Astrocyte (in vitro differentiated cells and primary cell): ENCODE measurements at regions not wholly inside any gene's neighbourhood (a gene's known extent, or its start where the extent isn't known, plus 50 kb on each side); places are given as distances from the start of the nearest gene placed in this dataset.
A peak's percentile ranks its signal among the peaks of the same experiment; 100 is the strongest.

Experiments used
- DNase-seq: peaks from one replicate; pipeline ENCODE4 v3.0.0-alpha.2; 2010; ENCODE audit warnings: low read depth
- FAIRE-seq: peaks from 2 replicates; lab custom pipeline; 2011; peaks lifted over from hg19 to GRCh38; lab: Jason Lieb, UNC
- H2AFZ ChIP-seq: 2 replicates; pipeline ENCODE4 v1.6.0; 2012; ENCODE audit warnings: low read depth, low read length, inconsistent platforms
- H3K27ac ChIP-seq: 2 replicates; pipeline ENCODE4 v1.5.1; 2011; ENCODE audit warnings: low read depth, low read length, inconsistent platforms
- H3K27me3 ChIP-seq: 2 replicates; pipeline ENCODE4 v1.6.0; 2011; ENCODE audit warnings: low read length, inconsistent platforms; ENCODE audit not compliant: insufficient read depth
- H3K36me3 ChIP-seq: 2 replicates; pipeline ENCODE4 v1.5.1; 2011; ENCODE audit warnings: low read length, inconsistent platforms; ENCODE audit not compliant: insufficient read depth
- H3K4me1 ChIP-seq: 2 replicates; pipeline ENCODE4 v1.5.1; 2011; ENCODE audit warnings: low read length, inconsistent platforms; ENCODE audit not compliant: insufficient read depth
- H3K4me2 ChIP-seq: 2 replicates; pipeline ENCODE4 v1.6.0; 2012; ENCODE audit warnings: low read length, inconsistent platforms
- H3K4me3 ChIP-seq: 2 replicates; pipeline ENCODE4 v1.5.1; 2011; ENCODE audit warnings: low read depth, mild to moderate bottlenecking, low read length, inconsistent platforms; ENCODE audit not compliant: insufficient read depth
- H3K79me2 ChIP-seq: 2 replicates; pipeline ENCODE4 v1.6.0; 2012; ENCODE audit warnings: mild to moderate bottlenecking, low read length, inconsistent platforms; ENCODE audit not compliant: insufficient read depth
- H3K9ac ChIP-seq: 2 replicates; pipeline ENCODE4 v1.6.0; 2012; ENCODE audit warnings: mild to moderate bottlenecking, low read length, inconsistent platforms
- H3K9me3 ChIP-seq: 2 replicates; pipeline ENCODE4 v1.5.1; 2012; ENCODE audit warnings: low read depth, mild to moderate bottlenecking, low read length, inconsistent platforms; ENCODE audit not compliant: insufficient read depth
- H4K20me1 ChIP-seq: 2 replicates; pipeline ENCODE4 v1.6.0; 2012; ENCODE audit warnings: low read length, inconsistent platforms; ENCODE audit not compliant: insufficient read depth
- H3K27ac Mint-ChIP-seq: one replicate; pipeline ENCODE4 v1.8.0; 2021; ENCODE audit warnings: mild to moderate bottlenecking, mixed read lengths; ENCODE audit not compliant: unreplicated experiment
- H3K27me3 Mint-ChIP-seq: one replicate; pipeline ENCODE4 v1.8.0; 2021; ENCODE audit warnings: low read depth, mixed read lengths; ENCODE audit not compliant: unreplicated experiment
- H3K36me3 Mint-ChIP-seq: one replicate; pipeline ENCODE4 v1.8.0; 2021; ENCODE audit warnings: low read depth, mixed read lengths; ENCODE audit not compliant: unreplicated experiment
- H3K4me1 Mint-ChIP-seq: one replicate; pipeline ENCODE4 v1.8.0; 2021; ENCODE audit warnings: low read depth, mixed read lengths; ENCODE audit not compliant: unreplicated experiment
- H3K4me3 Mint-ChIP-seq: one replicate; pipeline ENCODE4 v1.8.0; 2021; ENCODE audit warnings: mild to moderate bottlenecking, moderate library complexity, mixed read lengths; ENCODE audit not compliant: unreplicated experiment
- H3K9me3 Mint-ChIP-seq: one replicate; pipeline ENCODE4 v1.8.0; 2021; ENCODE audit warnings: mild to moderate bottlenecking, mixed read lengths; ENCODE audit not compliant: unreplicated experiment
- EZH2 ChIP-seq: IDR thresholded peaks from 2 replicates; pipeline ENCODE4 v1.6.1; 2012; ENCODE audit warnings: mild to moderate bottlenecking, low read length, inconsistent platforms; ENCODE audit not compliant: insufficient read depth
- TF ChIP-seq, protein P1 (sequence below): IDR thresholded peaks from 2 replicates; pipeline ENCODE4 v1.5.1; 2011; ENCODE audit warnings: low read depth, mild to moderate bottlenecking, inconsistent platforms, low read length, moderate library complexity; ENCODE audit not compliant: insufficient read depth

DNA sequence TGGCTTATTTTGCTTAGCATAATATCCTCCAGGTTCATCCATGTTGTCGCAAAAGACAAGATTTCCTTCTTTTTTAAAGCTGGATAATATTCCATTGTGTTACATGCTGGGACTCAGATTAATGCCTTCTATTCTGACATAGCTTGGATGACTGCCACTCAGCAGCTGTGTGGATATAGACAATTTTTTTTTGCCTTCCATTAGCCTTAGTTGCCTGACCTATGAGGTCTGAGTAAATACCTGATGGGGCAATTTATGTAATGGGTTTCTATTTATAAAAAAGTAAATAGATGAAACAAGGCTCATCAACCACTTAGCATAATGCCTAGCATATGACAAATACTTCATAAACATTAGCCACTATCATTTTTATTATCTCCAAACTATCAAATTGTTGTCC lies 515.4 kb downstream of the ZNF674 start:
- no peaks in the 10 kb centered on the region for H3K4me1 Mint-ChIP-seq
- no peaks in the 10 kb centered on the region for H4K20me1 ChIP-seq
- no peak for DNase-seq
- no peak overlapping the region for H3K4me2 ChIP-seq
- H3K4me3 Mint-ChIP-seq: no peak overlapping the region
- H3K9me3 Mint-ChIP-seq: no peaks in the 10 kb centered on the region
- no peak overlapping the region for H3K9ac ChIP-seq
- no peaks in the 10 kb centered on the region for H3K79me2 ChIP-seq
- peak; percentile 72 for FAIRE-seq
- no peaks in the 10 kb centered on the region for H3K9me3 ChIP-seq
- H3K4me1 ChIP-seq: no peaks in the 10 kb centered on the region
- no peak for TF ChIP-seq EZH2
- TF ChIP-seq, protein P1, sequence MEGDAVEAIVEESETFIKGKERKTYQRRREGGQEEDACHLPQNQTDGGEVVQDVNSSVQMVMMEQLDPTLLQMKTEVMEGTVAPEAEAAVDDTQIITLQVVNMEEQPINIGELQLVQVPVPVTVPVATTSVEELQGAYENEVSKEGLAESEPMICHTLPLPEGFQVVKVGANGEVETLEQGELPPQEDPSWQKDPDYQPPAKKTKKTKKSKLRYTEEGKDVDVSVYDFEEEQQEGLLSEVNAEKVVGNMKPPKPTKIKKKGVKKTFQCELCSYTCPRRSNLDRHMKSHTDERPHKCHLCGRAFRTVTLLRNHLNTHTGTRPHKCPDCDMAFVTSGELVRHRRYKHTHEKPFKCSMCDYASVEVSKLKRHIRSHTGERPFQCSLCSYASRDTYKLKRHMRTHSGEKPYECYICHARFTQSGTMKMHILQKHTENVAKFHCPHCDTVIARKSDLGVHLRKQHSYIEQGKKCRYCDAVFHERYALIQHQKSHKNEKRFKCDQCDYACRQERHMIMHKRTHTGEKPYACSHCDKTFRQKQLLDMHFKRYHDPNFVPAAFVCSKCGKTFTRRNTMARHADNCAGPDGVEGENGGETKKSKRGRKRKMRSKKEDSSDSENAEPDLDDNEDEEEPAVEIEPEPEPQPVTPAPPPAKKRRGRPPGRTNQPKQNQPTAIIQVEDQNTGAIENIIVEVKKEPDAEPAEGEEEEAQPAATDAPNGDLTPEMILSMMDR: no peak
- H3K4me3 ChIP-seq: no peak overlapping the region
- no peaks in the 10 kb centered on the region for H3K36me3 Mint-ChIP-seq
- no peaks in the 10 kb centered on the region for H3K36me3 ChIP-seq
- no peaks in the 10 kb centered on the region for H3K27me3 ChIP-seq
- no peak overlapping the region for H3K27ac Mint-ChIP-seq
- H2AFZ ChIP-seq: no peak overlapping the region
- no peaks in the 10 kb centered on the region for H3K27me3 Mint-ChIP-seq
- no peak overlapping the region for H3K27ac ChIP-seq

DNA sequence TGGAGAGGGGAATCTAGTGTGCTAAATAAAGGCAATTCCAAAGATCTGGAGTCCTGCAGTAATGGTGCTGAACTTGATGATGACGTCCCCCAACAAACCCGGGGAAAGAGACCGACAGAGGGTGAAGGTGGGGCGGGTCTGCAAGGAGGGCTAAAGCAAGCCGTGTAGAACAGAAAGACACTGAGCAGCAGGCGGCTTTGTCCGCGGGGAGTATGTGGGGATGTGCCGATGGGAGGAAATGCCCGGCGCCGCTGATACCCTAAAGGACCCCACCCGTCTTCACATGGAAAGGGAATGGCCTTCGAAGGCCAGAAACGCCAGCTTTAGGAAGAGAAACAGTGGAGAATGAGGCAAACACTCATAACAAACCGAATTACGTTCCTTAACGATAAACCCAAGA lies 528.9 kb downstream of the ZNF674 start:
- H3K27ac Mint-ChIP-seq: no peak overlapping the region
- H3K4me3 Mint-ChIP-seq: no peak overlapping the region
- no peaks in the 10 kb centered on the region for H3K27me3 ChIP-seq
- no peaks in the 10 kb centered on the region for H3K36me3 Mint-ChIP-seq
- no peak overlapping the region for H3K27ac ChIP-seq
- H3K36me3 ChIP-seq: no peaks in the 10 kb centered on the region
- FAIRE-seq (peak; percentile 49), DNase-seq (no peak)
- H3K9ac ChIP-seq: no peak overlapping the region
- H3K9me3 Mint-ChIP-seq: no peaks in the 10 kb centered on the region
- no peaks in the 10 kb centered on the region for H3K27me3 Mint-ChIP-seq
- H3K9me3 ChIP-seq: no peaks in the 10 kb centered on the region
- no peaks in the 10 kb centered on the region for H3K4me1 ChIP-seq
- no peak overlapping the region for H2AFZ ChIP-seq
- H3K4me1 Mint-ChIP-seq: no peaks in the 10 kb centered on the region
- TF ChIP-seq, protein P1: no peak
- no peak for TF ChIP-seq EZH2
- H3K4me3 ChIP-seq: no peak overlapping the region
- no peak overlapping the region for H3K4me2 ChIP-seq
- H4K20me1 ChIP-seq: no peaks in the 10 kb centered on the region
- no peaks in the 10 kb centered on the region for H3K79me2 ChIP-seq

DNA sequence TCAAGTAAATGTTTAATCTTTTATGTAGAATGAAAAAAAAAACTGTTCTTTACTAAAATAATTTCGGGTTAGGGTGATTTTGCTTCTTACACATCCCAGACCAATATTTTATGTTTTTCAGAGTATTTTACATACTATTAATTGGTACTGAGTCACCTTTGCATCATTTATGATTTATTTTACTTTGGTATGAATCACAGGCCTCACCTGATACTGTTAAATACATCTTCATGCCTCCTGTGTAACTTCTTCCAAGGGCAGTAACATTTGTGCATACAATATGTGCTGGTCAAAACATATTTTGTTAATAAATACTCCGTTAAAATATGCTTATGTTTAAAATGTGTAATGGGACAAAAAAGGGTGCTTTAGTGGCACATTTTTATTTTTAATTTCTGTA lies 529.6 kb downstream of the ZNF674 start:
- TF ChIP-seq, protein P1: no peak
- no peak for TF ChIP-seq EZH2
- H3K9me3 Mint-ChIP-seq: no peaks in the 10 kb centered on the region
- Histone ChIP-seq H3K4me1 (no peaks in the 10 kb centered on the region), H3K4me3 (no peak overlapping the region), H3K27ac (no peak overlapping the region), H3K9ac (no peak overlapping the region), H3K9me3 (no peaks in the 10 kb centered on the region), H2AFZ (no peak overlapping the region), H3K79me2 (no peaks in the 10 kb centered on the region), H4K20me1 (no peaks in the 10 kb centered on the region), H3K27me3 (no peaks in the 10 kb centered on the region), H3K4me2 (no peak overlapping the region), H3K36me3 (no peaks in the 10 kb centered on the region)
- no peak overlapping the region for H3K4me3 Mint-ChIP-seq
- H3K27ac Mint-ChIP-seq: no peak overlapping the region
- FAIRE-seq (no peak), DNase-seq (no peak)
- H3K4me1 Mint-ChIP-seq: no peaks in the 10 kb centered on the region
- H3K27me3 Mint-ChIP-seq: no peaks in the 10 kb centered on the region
- H3K36me3 Mint-ChIP-seq: no peaks in the 10 kb centered on the region
